Neural progenitor cell (in vitro differentiated cells): ENCODE measurements at regions not wholly inside any gene's neighbourhood (a gene's known extent, or its start where the extent isn't known, plus 50 kb on each side); places are given as distances from the start of the nearest gene placed in this dataset.

Experiments used
- CTCF ChIP-seq: fragments of 200-600 bp; sonication (generic); IDR thresholded peaks from 2 replicates; pipeline ENCODE4 v1.5.1; 2017; ENCODE audit warnings: antibody characterized with exemption, mild to moderate bottlenecking
- EZH2 ChIP-seq: fragments of 200-600 bp; sonication (generic); IDR thresholded peaks from 2 replicates; pipeline ENCODE4 v1.6.1; 2017; ENCODE audit warnings: antibody characterized with exemption, mild to moderate bottlenecking, moderate library complexity
- EZH2phosphoT487 ChIP-seq: fragments of 200-600 bp; sonication (generic); IDR thresholded peaks from 2 replicates; pipeline ENCODE4 v1.6.1; 2017; ENCODE audit warnings: antibody characterized with exemption

- TF ChIP-seq EZH2: no peak
- no peak for TF ChIP-seq CTCF
- no peak for TF ChIP-seq EZH2phosphoT487
Measured at GRCh38 chr15:20376872-20377271, 164.7 kb downstream of the GOLGA6L6 start.
